Activated CD4-positive, alpha-beta T cell treated with anti-CD3 and anti-CD28 coated beads for 36 hours (primary cell): ENCODE measurements at regions not wholly inside any gene's neighbourhood (a gene's known extent, or its start where the extent isn't known, plus 50 kb on each side); places are given as distances from the start of the nearest gene placed in this dataset.

ENCODE experiments used
- ATAC-seq: fragments of 200-7000 bp; cut with Tn5 transposase; one replicate; pipeline ENCODE4 v1.10.0; 2021; ENCODE audit warnings: mild to moderate bottlenecking, moderate library complexity
- CTCF ChIA-PET: fragments of 350-600 bp; sonication (Branson Sonifier 250); formaldehyde crosslinking; loops from one replicate; lab custom pipeline; 2021; ENCODE audit warnings: antibody characterized with exemption; lab: Charles Lee
- POLR2A ChIA-PET: fragments of 350-600 bp; sonication (Branson Sonifier 250); formaldehyde crosslinking; loops from one replicate; lab custom pipeline; 2021; ENCODE audit warnings: antibody characterized with exemption, inconsistent platforms; lab: Charles Lee
- DNase-seq: peaks from one replicate; pipeline ENCODE4 v3.0.0-alpha.2; 2020
- H3K27ac Mint-ChIP-seq: one replicate; pipeline ENCODE4 v1.8.0; 2021; ENCODE audit warnings: mixed read lengths
- H3K27me3 Mint-ChIP-seq: one replicate; pipeline ENCODE4 v1.8.0; 2021; ENCODE audit warnings: mixed read lengths
- H3K36me3 Mint-ChIP-seq: one replicate; pipeline ENCODE4 v1.8.0; 2021; ENCODE audit warnings: low read depth, mixed read lengths
- H3K4me1 Mint-ChIP-seq: one replicate; pipeline ENCODE4 v1.8.0; 2021; ENCODE audit warnings: mixed read lengths
- H3K4me3 Mint-ChIP-seq: one replicate; pipeline ENCODE4 v1.8.0; 2021; ENCODE audit warnings: mild to moderate bottlenecking, moderate library complexity, mixed read lengths
- H3K9me3 Mint-ChIP-seq: one replicate; pipeline ENCODE4 v1.8.0; 2021; ENCODE audit warnings: low read depth, mixed read lengths
- intact Hi-C, 2 experiments: fragments of 100-400 bp; cut with DNase I in 1 of 2; cut with micrococcal nuclease in 1 of 2; formaldehyde crosslinking; loops; one replicate each; pipeline versions ENCODE4 v1.14.2 to v1.15.1; 2022 to 2024; cut with DNase I, micrococcal nuclease

- H3K4me1 Mint-ChIP-seq, result no peaks in the 10 kb centered on the region
- DNase-seq, result no peak
- no peaks in the 10 kb centered on the region for H3K27me3 Mint-ChIP-seq
- H3K9me3 Mint-ChIP-seq, result peaks cover 14% of the 10 kb centered on the region
- intact Hi-C loops, result no loop called here
- ChIA-PET POLR2A (no interaction called here), CTCF (no interaction called here)
- no peaks in the 10 kb centered on the region for H3K36me3 Mint-ChIP-seq
- no peak for ATAC-seq
- no peak overlapping the region for H3K27ac Mint-ChIP-seq
- H3K4me3 Mint-ChIP-seq, result no peak overlapping the region
Measured at GRCh38 chr16:7132465-7132864, 200.2 kb upstream of the RBFOX1 start.

GRCh38 chr16:7124701-7125100, 207.9 kb upstream of the RBFOX1 start:
- no peaks in the 10 kb centered on the region for H3K36me3 Mint-ChIP-seq
- H3K4me1 Mint-ChIP-seq, result no peaks in the 10 kb centered on the region
- ChIA-PET CTCF (no interaction called here), POLR2A (no interaction called here)
- no peak for DNase-seq
- intact Hi-C loops, result no loop called here
- peaks cover 20% of the 10 kb centered on the region for H3K9me3 Mint-ChIP-seq
- no peak for ATAC-seq
- no peak overlapping the region for H3K27ac Mint-ChIP-seq
- no peaks in the 10 kb centered on the region for H3K27me3 Mint-ChIP-seq
- H3K4me3 Mint-ChIP-seq, result no peak overlapping the region

- Mint-ChIP-seq H3K9me3 (peaks cover 17% of the 10 kb centered on the region), H3K36me3 (no peaks in the 10 kb centered on the region), H3K4me1 (no peaks in the 10 kb centered on the region), H3K27ac (no peak overlapping the region), H3K4me3 (no peak overlapping the region), H3K27me3 (no peaks in the 10 kb centered on the region)
- DNase-seq (no peak), ATAC-seq (no peak)
- ChIA-PET CTCF (no interaction called here), POLR2A (no interaction called here)
- intact Hi-C loops, result no loop called here
Measured at GRCh38 chr16:7124242-7124641, 208.4 kb upstream of the RBFOX1 start.

- Mint-ChIP-seq H3K27ac (no peak overlapping the region), H3K9me3 (peaks cover 9% of the 10 kb centered on the region), H3K36me3 (no peaks in the 10 kb centered on the region), H3K27me3 (no peaks in the 10 kb centered on the region), H3K4me1 (no peaks in the 10 kb centered on the region), H3K4me3 (no peak overlapping the region)
- intact Hi-C loops, result no loop called here
- ChIA-PET CTCF (interaction anchor here (1.1 kb wide), 1 partner anchor 147 kb away, joined by 4 read pairs; no protein-coding TSS in a partner anchor), POLR2A (no interaction called here)
- no peak for DNase-seq
- ATAC-seq, result no peak
Measured at GRCh38 chr16:7116734-7117133, 215.9 kb upstream of the RBFOX1 start.

- intact Hi-C loops, result no loop called here
- Mint-ChIP-seq H3K27ac (no peak overlapping the region), H3K4me1 (no peaks in the 10 kb centered on the region), H3K9me3 (peaks cover 9% of the 10 kb centered on the region), H3K4me3 (no peak overlapping the region), H3K36me3 (no peaks in the 10 kb centered on the region), H3K27me3 (no peaks in the 10 kb centered on the region)
- ChIA-PET CTCF (interaction anchor here (1.1 kb wide), 1 partner anchor 148 kb away, joined by 4 read pairs; no protein-coding TSS in a partner anchor), POLR2A (no interaction called here)
- ATAC-seq (no peak), DNase-seq (no peak)
Measured at GRCh38 chr16:7115898-7116297, 216.7 kb upstream of the RBFOX1 start.

- H3K27me3 Mint-ChIP-seq, result no peaks in the 10 kb centered on the region
- POLR2A ChIA-PET, result interaction anchor here (0.6 kb wide), 1 partner anchor 1451 kb away, joined by 6 read pairs; no protein-coding TSS in a partner anchor
- CTCF ChIA-PET, result no interaction called here
- no peaks in the 10 kb centered on the region for H3K4me1 Mint-ChIP-seq
- H3K36me3 Mint-ChIP-seq, result no peaks in the 10 kb centered on the region
- DNase-seq (no peak), ATAC-seq (no peak)
- intact Hi-C loops, result no loop called here
- H3K27ac Mint-ChIP-seq, result no peak overlapping the region
- H3K9me3 Mint-ChIP-seq, result peaks cover 9% of the 10 kb centered on the region
- H3K4me3 Mint-ChIP-seq, result no peak overlapping the region
Measured at GRCh38 chr16:7113949-7114348, 218.7 kb upstream of the RBFOX1 start.

GRCh38 chr16:7113395-7113794, 219.2 kb upstream of the RBFOX1 start:
- intact Hi-C loops, result no loop called here
- H3K36me3 Mint-ChIP-seq, result peaks cover 1% of the 10 kb centered on the region
- peaks cover 13% of the 10 kb centered on the region for H3K9me3 Mint-ChIP-seq
- no peak overlapping the region for H3K27ac Mint-ChIP-seq
- H3K27me3 Mint-ChIP-seq, result no peaks in the 10 kb centered on the region
- ATAC-seq (no peak), DNase-seq (no peak)
- H3K4me1 Mint-ChIP-seq, result no peaks in the 10 kb centered on the region
- H3K4me3 Mint-ChIP-seq, result no peak overlapping the region
- ChIA-PET POLR2A (no interaction called here), CTCF (no interaction called here)

- no peak for DNase-seq
- Mint-ChIP-seq H3K27ac (no peak overlapping the region), H3K4me3 (no peak overlapping the region), H3K9me3 (peaks cover 12% of the 10 kb centered on the region), H3K36me3 (peaks cover 1% of the 10 kb centered on the region), H3K4me1 (no peaks in the 10 kb centered on the region), H3K27me3 (no peaks in the 10 kb centered on the region)
- intact Hi-C loops, result no loop called here
- ChIA-PET CTCF (interaction anchor here (0.6 kb wide), 1 partner anchor 418 kb away, joined by 3 read pairs; no protein-coding TSS in a partner anchor), POLR2A (no interaction called here)
- ATAC-seq, result no peak
Measured at GRCh38 chr16:7111265-7111664, 221.4 kb upstream of the RBFOX1 start.

GRCh38 chr16:7107436-7107835, 225.2 kb upstream of the RBFOX1 start:
- Mint-ChIP-seq H3K27me3 (no peaks in the 10 kb centered on the region), H3K27ac (no peak overlapping the region), H3K4me3 (no peak overlapping the region), H3K9me3 (peaks cover 14% of the 10 kb centered on the region), H3K36me3 (peaks cover 1% of the 10 kb centered on the region), H3K4me1 (no peaks in the 10 kb centered on the region)
- DNase-seq (no peak), ATAC-seq (no peak)
- intact Hi-C loops, result no loop called here
- CTCF ChIA-PET, result no interaction called here
- POLR2A ChIA-PET, result no interaction called here

GRCh38 chr16:7103056-7103455, 229.6 kb upstream of the RBFOX1 start:
- H3K27me3 Mint-ChIP-seq, result no peaks in the 10 kb centered on the region
- no peak overlapping the region for H3K4me3 Mint-ChIP-seq
- no peaks in the 10 kb centered on the region for H3K4me1 Mint-ChIP-seq
- POLR2A ChIA-PET, result no interaction called here
- H3K27ac Mint-ChIP-seq, result no peak overlapping the region
- ATAC-seq, result no peak
- no peak for DNase-seq
- peaks cover 14% of the 10 kb centered on the region for H3K9me3 Mint-ChIP-seq
- intact Hi-C loops, result no loop called here
- H3K36me3 Mint-ChIP-seq, result no peaks in the 10 kb centered on the region
- CTCF ChIA-PET, result no interaction called here

- ATAC-seq, result no peak
- CTCF ChIA-PET, result no interaction called here
- H3K4me3 Mint-ChIP-seq, result no peak overlapping the region
- no peaks in the 10 kb centered on the region for H3K4me1 Mint-ChIP-seq
- DNase-seq, result no peak
- H3K27ac Mint-ChIP-seq, result no peak overlapping the region
- intact Hi-C loops, result no loop called here
- H3K27me3 Mint-ChIP-seq, result no peaks in the 10 kb centered on the region
- H3K36me3 Mint-ChIP-seq, result no peaks in the 10 kb centered on the region
- peaks cover 11% of the 10 kb centered on the region for H3K9me3 Mint-ChIP-seq
- POLR2A ChIA-PET, result no interaction called here
Measured at GRCh38 chr16:7101054-7101453, 231.6 kb upstream of the RBFOX1 start.

- no peak overlapping the region for H3K27ac Mint-ChIP-seq
- no peak overlapping the region for H3K4me3 Mint-ChIP-seq
- no peaks in the 10 kb centered on the region for H3K36me3 Mint-ChIP-seq
- ATAC-seq, result no peak
- no peak for DNase-seq
- H3K4me1 Mint-ChIP-seq, result no peaks in the 10 kb centered on the region
- H3K9me3 Mint-ChIP-seq, result peaks cover 6% of the 10 kb centered on the region
- no peaks in the 10 kb centered on the region for H3K27me3 Mint-ChIP-seq
- CTCF ChIA-PET, result no interaction called here
- intact Hi-C loops, result no loop called here
- POLR2A ChIA-PET, result no interaction called here
Measured at GRCh38 chr16:7097518-7097917, 235.1 kb upstream of the RBFOX1 start.

- DNase-seq (no peak), ATAC-seq (no peak)
- Mint-ChIP-seq H3K4me1 (no peaks in the 10 kb centered on the region), H3K4me3 (no peak overlapping the region), H3K27ac (no peak overlapping the region), H3K27me3 (no peaks in the 10 kb centered on the region), H3K9me3 (peaks cover 2% of the 10 kb centered on the region), H3K36me3 (no peaks in the 10 kb centered on the region)
- ChIA-PET CTCF (no interaction called here), POLR2A (no interaction called here)
- intact Hi-C loops, result no loop called here
Measured at GRCh38 chr16:7093511-7093910, 239.1 kb upstream of the RBFOX1 start.
